Panc1 (cell line): ENCODE measurements at regions not wholly inside any gene's neighbourhood (a gene's known extent, or its start where the extent isn't known, plus 50 kb on each side); places are given as distances from the start of the nearest gene placed in this dataset.

Experiments
- ATAC-seq: fragments of 200-7000 bp; cut with Tn5 transposase; 2 replicates; pipeline ENCODE4 v1.9.1; 2020; ENCODE audit warnings: mild to moderate bottlenecking, moderate library complexity
- BruUV-seq: library from RNA; stranded (reverse); fragments of 400-500 nt; replicated peaks from 2 replicates; lab custom pipeline; 2021; lab: Mats Ljungman, UMichigan
- CTCF ChIA-PET: fragments of 300-600 bp; sonication (Branson Sonifier 250); formaldehyde crosslinking; loops from one replicate; lab custom pipeline; 2022; ENCODE audit warnings: antibody characterized with exemption; lab: Charles Lee
- POLR2A ChIA-PET: fragments of 300-600 bp; sonication (Branson Sonifier 250); formaldehyde crosslinking; loops from one replicate; lab custom pipeline; 2022; ENCODE audit warnings: antibody characterized with exemption; lab: Charles Lee
- DNase-seq: peaks from one replicate; pipeline ENCODE4 v3.0.0-alpha.2; 2010; ENCODE audit warnings: low read depth, low spot score
- H3K27ac ChIP-seq: 2 replicates; pipeline ENCODE4 v1.5.1; 2011; ENCODE audit warnings: mild to moderate bottlenecking, low read length, inconsistent platforms
- H3K27me3 ChIP-seq: fragments of 200-500 bp; sonication (Bioruptor generic); 2 replicates; pipeline ENCODE4 v1.6.0; 2014; ENCODE audit warnings: low read length, inconsistent platforms; ENCODE audit not compliant: control insufficient read depth, insufficient read depth
- H3K36me3 ChIP-seq: fragments of 200-500 bp; sonication (Bioruptor generic); 2 replicates; pipeline ENCODE4 v1.5.1; 2014; ENCODE audit warnings: inconsistent platforms, mild to moderate bottlenecking, low read length, moderate library complexity; ENCODE audit not compliant: control insufficient read depth, insufficient read depth
- H3K4me1 ChIP-seq: 2 replicates; pipeline ENCODE4 v1.5.1; 2011; ENCODE audit warnings: inconsistent platforms, mild to moderate bottlenecking, low read length, moderate library complexity; ENCODE audit not compliant: control insufficient read depth, insufficient read depth
- H3K4me3 ChIP-seq, 2 experiments: 2 replicates each; pipeline ENCODE4 v1.5.1; 2011 to 2012; ENCODE audit warnings: low read depth in 2 of 2, low read length in 2 of 2, mild to moderate bottlenecking in 2 of 2, inconsistent platforms in 1 of 2, moderate library complexity in 1 of 2
- H3K9me3 ChIP-seq: fragments of 200-500 bp; sonication (Bioruptor generic); 2 replicates; pipeline ENCODE4 v1.5.1; 2014; ENCODE audit warnings: low read depth, mild to moderate bottlenecking, inconsistent platforms, low read length, moderate library complexity; ENCODE audit not compliant: control insufficient read depth, insufficient read depth
- CTCF ChIP-seq: fragments of 450-650 bp; IDR thresholded peaks from 2 replicates; pipeline ENCODE4 v1.5.1; 2017; ENCODE audit warnings: mild to moderate bottlenecking
- POLR2AphosphoS5 ChIP-seq: IDR thresholded peaks from 2 replicates; pipeline ENCODE4 v1.6.1; 2012; ENCODE audit warnings: mild to moderate bottlenecking, low read depth, low read length, moderate library complexity
- REST ChIP-seq, 2 experiments: IDR thresholded peaks; 2 replicates each; pipeline ENCODE4 v1.6.1; 2011 to 2012; ENCODE audit warnings: low read depth in 2 of 2, control low read depth in 1 of 2, low read length in 1 of 2, mild to moderate bottlenecking in 1 of 2, moderate library complexity in 1 of 2; ENCODE audit not compliant: insufficient read depth in 1 of 2
- SIN3A ChIP-seq: IDR thresholded peaks from 2 replicates; pipeline ENCODE4 v1.6.1; 2012; ENCODE audit warnings: low read depth, mild to moderate bottlenecking, low read length, moderate library complexity, borderline replicate concordance; ENCODE audit not compliant: insufficient read depth
- TCF7L2 ChIP-seq: IDR thresholded peaks from 2 replicates; pipeline ENCODE4 v1.6.1; 2011; ENCODE audit warnings: mild to moderate bottlenecking, low read depth, low read length, inconsistent platforms
- in situ Hi-C: cut with HindIII; loops from 2 replicates; pipeline ENCODE4 v1.10.0; 2016; ENCODE audit warnings: low sequenced_read_pairs, low pct_unique_long_range_greater_than_20kb
- intact Hi-C: fragments of 100-400 bp; cut with micrococcal nuclease; formaldehyde crosslinking; loops from one replicate; pipeline ENCODE4 v1.10.0; 2022; ENCODE audit not compliant: unreplicated experiment

GRCh38 chr2:126568734-126569133 lies 87.2 kb upstream of the GYPC start:
- TF ChIP-seq TCF7L2 (no peak), POLR2AphosphoS5 (no peak), CTCF (no peak), REST (IDR thresholded peaks at IDR 0.05; ENCODE audit: insufficient read depth in 1 of 2, low read depth in 2 of 2, low read length in 1 of 2) (no peak), SIN3A (no peak)
- no peaks in the 10 kb centered on the region for H3K27me3 ChIP-seq
- H3K36me3 ChIP-seq, result no peaks in the 10 kb centered on the region
- intact Hi-C loops (no loop called here), in situ Hi-C loops (no loop called here)
- no TSS peak for BruUV-seq
- ATAC-seq (no peak), DNase-seq (no peak)
- ChIA-PET CTCF (no interaction called here), POLR2A (no interaction called here)
- no peaks in the 10 kb centered on the region for H3K4me1 ChIP-seq
- H3K4me3 ChIP-seq, result no peak overlapping the region
- H3K27ac ChIP-seq, result no peak overlapping the region
- H3K9me3 ChIP-seq, result no peaks in the 10 kb centered on the region

GRCh38 chr2:126571403-126571802 lies 84.6 kb upstream of the GYPC start:
- POLR2A ChIA-PET, result no interaction called here
- TF ChIP-seq SIN3A, result no peak
- no peak for TF ChIP-seq REST (IDR thresholded peaks at IDR 0.05; ENCODE audit: insufficient read depth in 1 of 2, low read depth in 2 of 2, low read length in 1 of 2)
- TF ChIP-seq POLR2AphosphoS5, result no peak
- no peak for TF ChIP-seq TCF7L2
- no peak for TF ChIP-seq CTCF
- no peaks in the 10 kb centered on the region for H3K9me3 ChIP-seq
- intact Hi-C loops, result no loop called here
- BruUV-seq, result no TSS peak
- CTCF ChIA-PET, result no interaction called here
- no peak for ATAC-seq
- no peak overlapping the region for H3K27ac ChIP-seq
- no peak for DNase-seq
- in situ Hi-C loops, result no loop called here
- H3K4me1 ChIP-seq, result no peaks in the 10 kb centered on the region
- no peaks in the 10 kb centered on the region for H3K27me3 ChIP-seq
- H3K4me3 ChIP-seq, result no peak overlapping the region
- no peaks in the 10 kb centered on the region for H3K36me3 ChIP-seq
